Astrocyte (in vitro differentiated cells and primary cell): ENCODE measurements at regions not wholly inside any gene's neighbourhood (a gene's known extent, or its start where the extent isn't known, plus 50 kb on each side); places are given as distances from the start of the nearest gene placed in this dataset.
"Not testable (repeated sequence)": the region's sequence is repeated elsewhere in the genome, so short reads cannot be mapped to it uniquely, and the experiment has no call there.

Source experiments
- DNase-seq: peaks from one replicate; pipeline ENCODE4 v3.0.0-alpha.2; 2010; ENCODE audit warnings: low read depth
- FAIRE-seq: peaks from 2 replicates; lab custom pipeline; 2011; peaks lifted over from hg19 to GRCh38; lab: Jason Lieb, UNC
- H2AFZ ChIP-seq: 2 replicates; pipeline ENCODE4 v1.6.0; 2012; ENCODE audit warnings: low read depth, low read length, inconsistent platforms
- H3K27ac ChIP-seq: 2 replicates; pipeline ENCODE4 v1.5.1; 2011; ENCODE audit warnings: low read depth, low read length, inconsistent platforms
- H3K27me3 ChIP-seq: 2 replicates; pipeline ENCODE4 v1.6.0; 2011; ENCODE audit warnings: low read length, inconsistent platforms; ENCODE audit not compliant: insufficient read depth
- H3K36me3 ChIP-seq: 2 replicates; pipeline ENCODE4 v1.5.1; 2011; ENCODE audit warnings: low read length, inconsistent platforms; ENCODE audit not compliant: insufficient read depth
- H3K4me1 ChIP-seq: 2 replicates; pipeline ENCODE4 v1.5.1; 2011; ENCODE audit warnings: low read length, inconsistent platforms; ENCODE audit not compliant: insufficient read depth
- H3K4me2 ChIP-seq: 2 replicates; pipeline ENCODE4 v1.6.0; 2012; ENCODE audit warnings: low read length, inconsistent platforms
- H3K4me3 ChIP-seq: 2 replicates; pipeline ENCODE4 v1.5.1; 2011; ENCODE audit warnings: low read depth, mild to moderate bottlenecking, low read length, inconsistent platforms; ENCODE audit not compliant: insufficient read depth
- H3K79me2 ChIP-seq: 2 replicates; pipeline ENCODE4 v1.6.0; 2012; ENCODE audit warnings: mild to moderate bottlenecking, low read length, inconsistent platforms; ENCODE audit not compliant: insufficient read depth
- H3K9ac ChIP-seq: 2 replicates; pipeline ENCODE4 v1.6.0; 2012; ENCODE audit warnings: mild to moderate bottlenecking, low read length, inconsistent platforms
- H3K9me3 ChIP-seq: 2 replicates; pipeline ENCODE4 v1.5.1; 2012; ENCODE audit warnings: low read depth, mild to moderate bottlenecking, low read length, inconsistent platforms; ENCODE audit not compliant: insufficient read depth
- H4K20me1 ChIP-seq: 2 replicates; pipeline ENCODE4 v1.6.0; 2012; ENCODE audit warnings: low read length, inconsistent platforms; ENCODE audit not compliant: insufficient read depth
- H3K27ac Mint-ChIP-seq: one replicate; pipeline ENCODE4 v1.8.0; 2021; ENCODE audit warnings: mild to moderate bottlenecking, mixed read lengths; ENCODE audit not compliant: unreplicated experiment
- H3K27me3 Mint-ChIP-seq: one replicate; pipeline ENCODE4 v1.8.0; 2021; ENCODE audit warnings: low read depth, mixed read lengths; ENCODE audit not compliant: unreplicated experiment
- H3K36me3 Mint-ChIP-seq: one replicate; pipeline ENCODE4 v1.8.0; 2021; ENCODE audit warnings: low read depth, mixed read lengths; ENCODE audit not compliant: unreplicated experiment
- H3K4me1 Mint-ChIP-seq: one replicate; pipeline ENCODE4 v1.8.0; 2021; ENCODE audit warnings: low read depth, mixed read lengths; ENCODE audit not compliant: unreplicated experiment
- H3K4me3 Mint-ChIP-seq: one replicate; pipeline ENCODE4 v1.8.0; 2021; ENCODE audit warnings: mild to moderate bottlenecking, moderate library complexity, mixed read lengths; ENCODE audit not compliant: unreplicated experiment
- H3K9me3 Mint-ChIP-seq: one replicate; pipeline ENCODE4 v1.8.0; 2021; ENCODE audit warnings: mild to moderate bottlenecking, mixed read lengths; ENCODE audit not compliant: unreplicated experiment
- CTCF ChIP-seq: IDR thresholded peaks from 2 replicates; pipeline ENCODE4 v1.5.1; 2011; ENCODE audit warnings: low read depth, mild to moderate bottlenecking, inconsistent platforms, low read length, moderate library complexity; ENCODE audit not compliant: insufficient read depth
- EZH2 ChIP-seq: IDR thresholded peaks from 2 replicates; pipeline ENCODE4 v1.6.1; 2012; ENCODE audit warnings: mild to moderate bottlenecking, low read length, inconsistent platforms; ENCODE audit not compliant: insufficient read depth

GRCh38 chr11:7143908-7144307 is 55.1 kb downstream of the RBMXL2 start:
- H3K27ac Mint-ChIP-seq: no peak overlapping the region
- FAIRE-seq (no peak), DNase-seq (no peak)
- Histone ChIP-seq H2AFZ (no peak overlapping the region), H3K4me1 (no peaks in the 10 kb centered on the region), H3K9me3 (no peaks in the 10 kb centered on the region), H4K20me1 (no peaks in the 10 kb centered on the region), H3K9ac (no peak overlapping the region), H3K36me3 (no peaks in the 10 kb centered on the region), H3K4me3 (no peak overlapping the region), H3K27me3 (no peaks in the 10 kb centered on the region), H3K79me2 (no peaks in the 10 kb centered on the region), H3K4me2 (no peak overlapping the region), H3K27ac (no peak overlapping the region)
- no peaks in the 10 kb centered on the region for H3K4me1 Mint-ChIP-seq
- H3K9me3 Mint-ChIP-seq: peaks cover 5% of the 10 kb centered on the region
- no peak overlapping the region for H3K4me3 Mint-ChIP-seq
- TF ChIP-seq CTCF (peak; percentile 27), EZH2 (no peak)
- peaks cover 12% of the 10 kb centered on the region for H3K27me3 Mint-ChIP-seq
- no peaks in the 10 kb centered on the region for H3K36me3 Mint-ChIP-seq

GRCh38 chr11:7150104-7150503 is 61.3 kb downstream of the RBMXL2 start:
- DNase-seq, H3K36me3 ChIP-seq, H3K4me2 ChIP-seq, H2AFZ ChIP-seq, H3K36me3 Mint-ChIP-seq, H3K27ac ChIP-seq, H3K4me1 Mint-ChIP-seq, H3K9me3 ChIP-seq, H3K27ac Mint-ChIP-seq, H3K4me3 Mint-ChIP-seq, H3K4me1 ChIP-seq, H3K4me3 ChIP-seq, H3K9ac ChIP-seq, H3K79me2 ChIP-seq, H4K20me1 ChIP-seq, H3K27me3 ChIP-seq, FAIRE-seq: not testable (repeated sequence)
- Mint-ChIP-seq H3K9me3 (peaks cover 13% of the 10 kb centered on the region), H3K27me3 (peaks cover 11% of the 10 kb centered on the region)

- Histone ChIP-seq H3K9me3 (no peaks in the 10 kb centered on the region), H3K27me3 (no peaks in the 10 kb centered on the region), H3K9ac (no peak overlapping the region), H3K27ac (no peak overlapping the region), H3K4me2 (no peak overlapping the region), H4K20me1 (no peaks in the 10 kb centered on the region), H3K79me2 (no peaks in the 10 kb centered on the region), H3K4me3 (no peak overlapping the region), H3K4me1 (no peaks in the 10 kb centered on the region), H3K36me3 (no peaks in the 10 kb centered on the region), H2AFZ (no peak overlapping the region)
- H3K36me3 Mint-ChIP-seq: no peaks in the 10 kb centered on the region
- TF ChIP-seq CTCF (no peak), EZH2 (no peak)
- FAIRE-seq (no peak), DNase-seq (no peak)
- H3K4me3 Mint-ChIP-seq: no peak overlapping the region
- H3K9me3 Mint-ChIP-seq: peaks cover 1% of the 10 kb centered on the region
- H3K4me1 Mint-ChIP-seq: peaks cover 11% of the 10 kb centered on the region
- no peaks in the 10 kb centered on the region for H3K27me3 Mint-ChIP-seq
- H3K27ac Mint-ChIP-seq: no peak overlapping the region
Measured at GRCh38 chr11:7154881-7155361, 66.1 kb downstream of the RBMXL2 start.
